GM23338 (cell line): ENCODE measurements at regions not wholly inside any gene's neighbourhood (a gene's known extent, or its start where the extent isn't known, plus 50 kb on each side); places are given as distances from the start of the nearest gene placed in this dataset.

ENCODE experiments used
- ATAC-seq: fragments of 200-7000 bp; cut with Tn5 transposase; 3 replicates; pipeline ENCODE4 v1.9.1; 2020
- DNase-seq: peaks from one replicate; pipeline ENCODE4 v3.0.0-alpha.2; 2015; ENCODE audit warnings: low spot score
- H2AFZ ChIP-seq: fragments of 200-600 bp; sonication (generic); 2 replicates; pipeline ENCODE4 v1.8.0; 2016; ENCODE audit warnings: antibody characterized with exemption, mild to moderate bottlenecking, moderate library complexity
- H3F3A ChIP-seq: fragments of 200-600 bp; sonication (generic); replicated peaks from 2 replicates; pipeline ENCODE4 v1.8.0; 2017; ENCODE audit warnings: antibody characterized with exemption, mixed run types, low read depth
- H3K27ac ChIP-seq: fragments of 200-600 bp; sonication (generic); 2 replicates; pipeline ENCODE4 v1.6.1; 2016; ENCODE audit warnings: low read depth
- H3K27me3 ChIP-seq: fragments of 200-600 bp; sonication (generic); 2 replicates; pipeline ENCODE4 v1.8.0; 2016; ENCODE audit warnings: mild to moderate bottlenecking, mixed run types, moderate library complexity; ENCODE audit not compliant: insufficient read depth
- H3K36me3 ChIP-seq: fragments of 200-600 bp; sonication (generic); 2 replicates; pipeline ENCODE4 v1.8.0; 2016; ENCODE audit warnings: mild to moderate bottlenecking; ENCODE audit not compliant: insufficient read depth
- H3K4me1 ChIP-seq: fragments of 200-600 bp; sonication (generic); 2 replicates; pipeline ENCODE4 v1.8.0; 2016; ENCODE audit warnings: mild to moderate bottlenecking, moderate library complexity; ENCODE audit not compliant: insufficient read depth
- H3K4me2 ChIP-seq: fragments of 200-600 bp; sonication (generic); 2 replicates; pipeline ENCODE4 v1.7.1; 2017; ENCODE audit warnings: mixed run types
- H3K4me3 ChIP-seq: fragments of 200-600 bp; sonication (generic); 2 replicates; pipeline ENCODE4 v1.6.1; 2016; ENCODE audit warnings: mixed run types
- H3K79me2 ChIP-seq: fragments of 200-600 bp; sonication (generic); replicated peaks from 2 replicates; pipeline ENCODE4 v1.8.0; 2017; ENCODE audit warnings: mild to moderate bottlenecking; ENCODE audit not compliant: insufficient read depth
- H3K9me2 ChIP-seq: fragments of 200-600 bp; sonication (generic); 2 replicates; pipeline ENCODE4 v1.8.0; 2017; ENCODE audit not compliant: insufficient read depth
- H4K20me1 ChIP-seq: fragments of 200-600 bp; sonication (generic); replicated peaks from 2 replicates; pipeline ENCODE4 v1.8.0; 2017; ENCODE audit warnings: mild to moderate bottlenecking; ENCODE audit not compliant: insufficient read depth
- H3K27ac Mint-ChIP-seq: 2 replicates; pipeline ENCODE4 v1.8.0; 2020; ENCODE audit warnings: inconsistent platforms, mild to moderate bottlenecking, moderate library complexity, mixed read lengths
- H3K27me3 Mint-ChIP-seq: 3 replicates; pipeline ENCODE4 v1.8.0; 2022; ENCODE audit warnings: low read depth, mild to moderate bottlenecking, moderate library complexity, mixed read lengths, inconsistent platforms; ENCODE audit not compliant: insufficient read depth, poor library complexity
- H3K36me3 Mint-ChIP-seq: 3 replicates; pipeline ENCODE4 v1.8.0; 2021; ENCODE audit warnings: low read depth, mild to moderate bottlenecking, inconsistent platforms, moderate library complexity, mixed read lengths
- H3K4me1 Mint-ChIP-seq: 3 replicates; pipeline ENCODE4 v1.8.0; 2020; ENCODE audit warnings: mild to moderate bottlenecking, inconsistent platforms, mixed read lengths
- H3K4me3 Mint-ChIP-seq: 3 replicates; pipeline ENCODE4 v1.8.0; 2021; ENCODE audit warnings: moderate library complexity, mild to moderate bottlenecking, inconsistent platforms, mixed read lengths
- H3K9me3 Mint-ChIP-seq: 3 replicates; pipeline ENCODE4 v1.8.0; 2020; ENCODE audit warnings: moderate library complexity, mild to moderate bottlenecking, inconsistent platforms, mixed read lengths
- CREB1 ChIP-seq: fragments of 250-450 bp; sonication (Bioruptor Pico); IDR thresholded peaks from 2 replicates; pipeline ENCODE4 v1.5.0; 2020; ENCODE audit warnings: low read depth, mild to moderate bottlenecking, moderate library complexity
- EZH2 ChIP-seq: fragments of 200-600 bp; sonication (generic); IDR thresholded peaks from one replicate; pipeline ENCODE4 v1.8.0; 2017; ENCODE audit warnings: antibody characterized with exemption, mild to moderate bottlenecking, low read depth; ENCODE audit not compliant: unreplicated experiment
- EZH2phosphoT487 ChIP-seq: fragments of 200-600 bp; sonication (generic); IDR thresholded peaks from one replicate; pipeline ENCODE4 v1.8.1; 2018; ENCODE audit warnings: antibody characterized with exemption; ENCODE audit not compliant: unreplicated experiment
- JUNB ChIP-seq: IDR thresholded peaks from one replicate; pipeline ENCODE4 v1.6.1; 2016; ENCODE audit warnings: antibody characterized with exemption; ENCODE audit not compliant: unreplicated experiment
- NANOG ChIP-seq: IDR thresholded peaks from 2 replicates; pipeline ENCODE4 v1.6.1; 2016; ENCODE audit warnings: antibody characterized with exemption, borderline replicate concordance
- POLR2AphosphoS5 ChIP-seq: IDR thresholded peaks from 2 replicates; pipeline ENCODE4 v1.6.1; 2016; ENCODE audit warnings: antibody characterized with exemption, low read depth
- STAT1 ChIP-seq: IDR thresholded peaks from one replicate; pipeline ENCODE4 v1.6.1; 2016; ENCODE audit warnings: antibody characterized with exemption; ENCODE audit not compliant: unreplicated experiment
- ZNF114 ChIP-seq: fragments of 250-450 bp; sonication (Bioruptor Pico); IDR thresholded peaks from 2 replicates; pipeline ENCODE4 v1.5.0; 2020; ENCODE audit warnings: mild to moderate bottlenecking, moderate library complexity
- ZNF331 ChIP-seq: fragments of 250-450 bp; sonication (Bioruptor Pico); IDR thresholded peaks from 2 replicates; pipeline ENCODE4 v1.5.0; 2020; ENCODE audit warnings: low read depth, mild to moderate bottlenecking, moderate library complexity
- TF ChIP-seq, protein P1 (sequence below), 2 experiments: fragments of 200-600 bp in 1 of 2; sonication (generic) in 1 of 2; conservative IDR thresholded peaks; 2 replicates each; pipeline versions ENCODE4 v1.5.1 to v1.6.1; 2016 to 2017; ENCODE audit warnings: antibody characterized with exemption in 2 of 2, low read depth in 2 of 2, mild to moderate bottlenecking in 2 of 2, moderate library complexity in 1 of 2
- TF ChIP-seq, protein P2 (sequence below): fragments of 250-450 bp; sonication (Bioruptor Pico); IDR thresholded peaks from 2 replicates; pipeline ENCODE4 v1.5.0; 2020; ENCODE audit warnings: mild to moderate bottlenecking, moderate library complexity
- TF ChIP-seq, protein P3 (sequence below): IDR thresholded peaks from 2 replicates; pipeline ENCODE4 v1.6.1; 2016; ENCODE audit warnings: antibody characterized with exemption
- TF ChIP-seq, protein P4 (sequence below): IDR thresholded peaks from one replicate; pipeline ENCODE4 v1.6.1; 2018; ENCODE audit warnings: antibody characterized with exemption; ENCODE audit not compliant: unreplicated experiment

DNA sequence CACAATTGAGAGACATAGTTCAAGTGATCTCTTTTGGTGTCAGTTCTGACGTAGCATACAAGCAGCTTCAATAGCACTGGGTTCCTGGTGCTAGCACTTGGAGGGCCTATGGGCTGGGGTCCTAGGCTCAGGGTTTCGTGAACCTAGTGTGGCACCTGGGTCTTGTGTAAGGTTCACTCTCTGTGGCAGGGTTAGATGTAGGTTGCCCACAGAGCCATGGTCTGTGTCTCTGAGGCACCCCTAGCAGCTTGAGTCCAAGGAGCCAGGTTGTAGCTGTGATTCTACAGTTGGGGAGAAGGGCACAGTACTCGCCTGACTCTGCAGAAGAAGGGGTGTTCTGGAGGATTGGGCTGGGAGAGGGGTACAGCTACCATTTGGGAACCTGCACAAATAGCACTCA lies 282.6 kb upstream of the LRRC3B start:
- H3K27ac Mint-ChIP-seq: no peak overlapping the region
- Histone ChIP-seq H3K4me1 (no peaks in the 10 kb centered on the region), H3K79me2 (no peaks in the 10 kb centered on the region), H3K4me2 (no peak overlapping the region), H3K27ac (no peak overlapping the region), H3K9me2 (peaks cover 11% of the 10 kb centered on the region; the same call in 1 of the 2 replicates), H3K36me3 (no peaks in the 10 kb centered on the region), H3K4me3 (no peak overlapping the region), H4K20me1 (no peaks in the 10 kb centered on the region), H3F3A (no peaks in the 10 kb centered on the region), H3K27me3 (no peaks in the 10 kb centered on the region), H2AFZ (no peak overlapping the region)
- H3K36me3 Mint-ChIP-seq: no peaks in the 10 kb centered on the region; the same call in 2 of the 3 replicates
- ATAC-seq: no peak
- no peaks in the 10 kb centered on the region for H3K4me1 Mint-ChIP-seq
- H3K27me3 Mint-ChIP-seq: peaks cover 2% of the 10 kb centered on the region
- DNase-seq: no peak
- no peak overlapping the region for H3K4me3 Mint-ChIP-seq
- TF ChIP-seq, protein P1, sequence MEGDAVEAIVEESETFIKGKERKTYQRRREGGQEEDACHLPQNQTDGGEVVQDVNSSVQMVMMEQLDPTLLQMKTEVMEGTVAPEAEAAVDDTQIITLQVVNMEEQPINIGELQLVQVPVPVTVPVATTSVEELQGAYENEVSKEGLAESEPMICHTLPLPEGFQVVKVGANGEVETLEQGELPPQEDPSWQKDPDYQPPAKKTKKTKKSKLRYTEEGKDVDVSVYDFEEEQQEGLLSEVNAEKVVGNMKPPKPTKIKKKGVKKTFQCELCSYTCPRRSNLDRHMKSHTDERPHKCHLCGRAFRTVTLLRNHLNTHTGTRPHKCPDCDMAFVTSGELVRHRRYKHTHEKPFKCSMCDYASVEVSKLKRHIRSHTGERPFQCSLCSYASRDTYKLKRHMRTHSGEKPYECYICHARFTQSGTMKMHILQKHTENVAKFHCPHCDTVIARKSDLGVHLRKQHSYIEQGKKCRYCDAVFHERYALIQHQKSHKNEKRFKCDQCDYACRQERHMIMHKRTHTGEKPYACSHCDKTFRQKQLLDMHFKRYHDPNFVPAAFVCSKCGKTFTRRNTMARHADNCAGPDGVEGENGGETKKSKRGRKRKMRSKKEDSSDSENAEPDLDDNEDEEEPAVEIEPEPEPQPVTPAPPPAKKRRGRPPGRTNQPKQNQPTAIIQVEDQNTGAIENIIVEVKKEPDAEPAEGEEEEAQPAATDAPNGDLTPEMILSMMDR (conservative IDR thresholded peaks at IDR 0.05; ENCODE audit: low read depth in 2 of 2): no peak
- TF ChIP-seq NANOG (no peak), ZNF114 (CRISPR knock-in tag) (no peak), ZNF331 (no peak), CREB1 (CRISPR knock-in tag) (no peak), EZH2 (no peak), POLR2AphosphoS5 (no peak), JUNB (no peak), EZH2phosphoT487 (no peak), STAT1 (no peak)
- TF ChIP-seq, protein P2, sequence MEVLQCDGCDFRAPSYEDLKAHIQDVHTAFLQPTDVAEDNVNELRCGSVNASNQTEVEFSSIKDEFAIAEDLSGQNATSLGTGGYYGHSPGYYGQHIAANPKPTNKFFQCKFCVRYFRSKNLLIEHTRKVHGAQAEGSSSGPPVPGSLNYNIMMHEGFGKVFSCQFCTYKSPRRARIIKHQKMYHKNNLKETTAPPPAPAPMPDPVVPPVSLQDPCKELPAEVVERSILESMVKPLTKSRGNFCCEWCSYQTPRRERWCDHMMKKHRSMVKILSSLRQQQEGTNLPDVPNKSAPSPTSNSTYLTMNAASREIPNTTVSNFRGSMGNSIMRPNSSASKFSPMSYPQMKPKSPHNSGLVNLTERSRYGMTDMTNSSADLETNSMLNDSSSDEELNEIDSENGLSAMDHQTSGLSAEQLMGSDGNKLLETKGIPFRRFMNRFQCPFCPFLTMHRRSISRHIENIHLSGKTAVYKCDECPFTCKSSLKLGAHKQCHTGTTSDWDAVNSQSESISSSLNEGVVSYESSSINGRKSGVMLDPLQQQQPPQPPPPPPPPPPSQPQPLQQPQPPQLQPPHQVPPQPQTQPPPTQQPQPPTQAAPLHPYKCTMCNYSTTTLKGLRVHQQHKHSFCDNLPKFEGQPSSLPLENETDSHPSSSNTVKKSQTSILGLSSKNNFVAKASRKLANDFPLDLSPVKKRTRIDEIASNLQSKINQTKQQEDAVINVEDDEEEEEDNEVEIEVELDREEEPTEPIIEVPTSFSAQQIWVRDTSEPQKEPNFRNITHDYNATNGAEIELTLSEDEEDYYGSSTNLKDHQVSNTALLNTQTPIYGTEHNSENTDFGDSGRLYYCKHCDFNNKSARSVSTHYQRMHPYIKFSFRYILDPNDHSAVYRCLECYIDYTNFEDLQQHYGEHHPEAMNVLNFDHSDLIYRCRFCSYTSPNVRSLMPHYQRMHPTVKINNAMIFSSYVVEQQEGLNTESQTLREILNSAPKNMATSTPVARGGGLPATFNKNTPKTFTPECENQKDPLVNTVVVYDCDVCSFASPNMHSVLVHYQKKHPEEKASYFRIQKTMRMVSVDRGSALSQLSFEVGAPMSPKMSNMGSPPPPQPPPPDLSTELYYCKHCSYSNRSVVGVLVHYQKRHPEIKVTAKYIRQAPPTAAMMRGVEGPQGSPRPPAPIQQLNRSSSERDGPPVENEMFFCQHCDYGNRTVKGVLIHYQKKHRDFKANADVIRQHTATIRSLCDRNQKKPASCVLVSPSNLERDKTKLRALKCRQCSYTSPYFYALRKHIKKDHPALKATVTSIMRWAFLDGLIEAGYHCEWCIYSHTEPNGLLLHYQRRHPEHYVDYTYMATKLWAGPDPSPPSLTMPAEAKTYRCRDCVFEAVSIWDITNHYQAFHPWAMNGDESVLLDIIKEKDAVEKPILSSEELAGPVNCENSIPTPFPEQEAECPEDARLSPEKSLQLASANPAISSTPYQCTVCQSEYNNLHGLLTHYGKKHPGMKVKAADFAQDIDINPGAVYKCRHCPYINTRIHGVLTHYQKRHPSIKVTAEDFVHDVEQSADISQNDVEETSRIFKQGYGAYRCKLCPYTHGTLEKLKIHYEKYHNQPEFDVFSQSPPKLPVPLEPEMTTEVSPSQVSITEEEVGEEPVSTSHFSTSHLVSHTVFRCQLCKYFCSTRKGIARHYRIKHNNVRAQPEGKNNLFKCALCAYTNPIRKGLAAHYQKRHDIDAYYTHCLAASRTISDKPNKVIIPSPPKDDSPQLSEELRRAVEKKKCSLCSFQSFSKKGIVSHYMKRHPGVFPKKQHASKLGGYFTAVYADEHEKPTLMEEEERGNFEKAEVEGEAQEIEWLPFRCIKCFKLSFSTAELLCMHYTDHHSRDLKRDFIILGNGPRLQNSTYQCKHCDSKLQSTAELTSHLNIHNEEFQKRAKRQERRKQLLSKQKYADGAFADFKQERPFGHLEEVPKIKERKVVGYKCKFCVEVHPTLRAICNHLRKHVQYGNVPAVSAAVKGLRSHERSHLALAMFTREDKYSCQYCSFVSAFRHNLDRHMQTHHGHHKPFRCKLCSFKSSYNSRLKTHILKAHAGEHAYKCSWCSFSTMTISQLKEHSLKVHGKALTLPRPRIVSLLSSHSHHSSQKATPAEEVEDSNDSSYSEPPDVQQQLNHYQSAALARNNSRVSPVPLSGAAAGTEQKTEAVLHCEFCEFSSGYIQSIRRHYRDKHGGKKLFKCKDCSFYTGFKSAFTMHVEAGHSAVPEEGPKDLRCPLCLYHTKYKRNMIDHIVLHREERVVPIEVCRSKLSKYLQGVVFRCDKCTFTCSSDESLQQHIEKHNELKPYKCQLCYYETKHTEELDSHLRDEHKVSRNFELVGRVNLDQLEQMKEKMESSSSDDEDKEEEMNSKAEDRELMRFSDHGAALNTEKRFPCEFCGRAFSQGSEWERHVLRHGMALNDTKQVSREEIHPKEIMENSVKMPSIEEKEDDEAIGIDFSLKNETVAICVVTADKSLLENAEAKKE: no peak
- TF ChIP-seq, protein P3, sequence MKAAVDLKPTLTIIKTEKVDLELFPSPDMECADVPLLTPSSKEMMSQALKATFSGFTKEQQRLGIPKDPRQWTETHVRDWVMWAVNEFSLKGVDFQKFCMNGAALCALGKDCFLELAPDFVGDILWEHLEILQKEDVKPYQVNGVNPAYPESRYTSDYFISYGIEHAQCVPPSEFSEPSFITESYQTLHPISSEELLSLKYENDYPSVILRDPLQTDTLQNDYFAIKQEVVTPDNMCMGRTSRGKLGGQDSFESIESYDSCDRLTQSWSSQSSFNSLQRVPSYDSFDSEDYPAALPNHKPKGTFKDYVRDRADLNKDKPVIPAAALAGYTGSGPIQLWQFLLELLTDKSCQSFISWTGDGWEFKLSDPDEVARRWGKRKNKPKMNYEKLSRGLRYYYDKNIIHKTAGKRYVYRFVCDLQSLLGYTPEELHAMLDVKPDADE: no peak
- TF ChIP-seq, protein P4, sequence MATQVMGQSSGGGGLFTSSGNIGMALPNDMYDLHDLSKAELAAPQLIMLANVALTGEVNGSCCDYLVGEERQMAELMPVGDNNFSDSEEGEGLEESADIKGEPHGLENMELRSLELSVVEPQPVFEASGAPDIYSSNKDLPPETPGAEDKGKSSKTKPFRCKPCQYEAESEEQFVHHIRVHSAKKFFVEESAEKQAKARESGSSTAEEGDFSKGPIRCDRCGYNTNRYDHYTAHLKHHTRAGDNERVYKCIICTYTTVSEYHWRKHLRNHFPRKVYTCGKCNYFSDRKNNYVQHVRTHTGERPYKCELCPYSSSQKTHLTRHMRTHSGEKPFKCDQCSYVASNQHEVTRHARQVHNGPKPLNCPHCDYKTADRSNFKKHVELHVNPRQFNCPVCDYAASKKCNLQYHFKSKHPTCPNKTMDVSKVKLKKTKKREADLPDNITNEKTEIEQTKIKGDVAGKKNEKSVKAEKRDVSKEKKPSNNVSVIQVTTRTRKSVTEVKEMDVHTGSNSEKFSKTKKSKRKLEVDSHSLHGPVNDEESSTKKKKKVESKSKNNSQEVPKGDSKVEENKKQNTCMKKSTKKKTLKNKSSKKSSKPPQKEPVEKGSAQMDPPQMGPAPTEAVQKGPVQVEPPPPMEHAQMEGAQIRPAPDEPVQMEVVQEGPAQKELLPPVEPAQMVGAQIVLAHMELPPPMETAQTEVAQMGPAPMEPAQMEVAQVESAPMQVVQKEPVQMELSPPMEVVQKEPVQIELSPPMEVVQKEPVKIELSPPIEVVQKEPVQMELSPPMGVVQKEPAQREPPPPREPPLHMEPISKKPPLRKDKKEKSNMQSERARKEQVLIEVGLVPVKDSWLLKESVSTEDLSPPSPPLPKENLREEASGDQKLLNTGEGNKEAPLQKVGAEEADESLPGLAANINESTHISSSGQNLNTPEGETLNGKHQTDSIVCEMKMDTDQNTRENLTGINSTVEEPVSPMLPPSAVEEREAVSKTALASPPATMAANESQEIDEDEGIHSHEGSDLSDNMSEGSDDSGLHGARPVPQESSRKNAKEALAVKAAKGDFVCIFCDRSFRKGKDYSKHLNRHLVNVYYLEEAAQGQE: no peak
- H3K9me3 Mint-ChIP-seq: no peaks in the 10 kb centered on the region
